ENCODE measurements at regions not wholly inside any gene's neighbourhood (a gene's known extent, or its start where the extent isn't known, plus 50 kb on each side); places are given as distances from the start of the nearest gene placed in this dataset.

DNA sequence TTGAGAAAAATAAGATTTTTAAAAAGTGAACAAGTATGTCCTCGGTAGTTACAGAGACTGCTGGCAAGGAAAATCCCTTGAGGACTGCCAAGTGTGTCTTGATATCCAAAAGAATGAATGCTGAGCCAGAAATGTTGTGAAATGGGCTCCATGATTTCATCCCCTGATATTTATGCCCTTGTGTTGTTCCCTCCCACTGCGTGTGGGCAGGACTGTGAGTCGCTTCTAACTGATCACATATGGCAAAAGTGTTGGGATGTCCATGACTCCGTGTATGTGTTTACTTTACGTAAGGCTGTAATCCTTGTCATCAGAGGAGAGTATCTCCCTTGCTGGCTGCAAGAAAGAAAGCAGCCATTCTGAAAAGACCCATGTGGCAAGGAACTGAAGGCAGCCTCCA, 285.1 kb downstream of the SS18 start:
- no peak for DNase-seq

DNA sequence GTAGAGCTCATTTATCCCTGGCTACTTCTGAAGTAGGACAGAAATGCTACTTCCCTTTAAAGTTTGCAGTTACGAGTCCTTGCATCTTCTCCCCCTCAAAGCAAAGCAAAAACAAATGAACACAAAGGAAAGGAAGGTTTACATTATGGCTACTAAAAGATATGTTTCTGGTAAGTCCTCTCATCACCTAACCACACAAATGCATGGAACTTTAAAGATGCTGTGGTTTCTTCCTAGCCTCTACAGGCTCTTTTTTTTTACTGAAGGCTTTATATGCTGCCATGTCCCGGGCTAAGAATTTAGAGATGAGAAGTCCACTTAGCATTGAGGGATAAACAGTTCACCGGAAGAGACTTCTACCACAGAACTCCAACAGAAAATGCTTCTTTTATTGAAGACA, 291.2 kb downstream of the SS18 start:
- no peak for DNase-seq

DNA sequence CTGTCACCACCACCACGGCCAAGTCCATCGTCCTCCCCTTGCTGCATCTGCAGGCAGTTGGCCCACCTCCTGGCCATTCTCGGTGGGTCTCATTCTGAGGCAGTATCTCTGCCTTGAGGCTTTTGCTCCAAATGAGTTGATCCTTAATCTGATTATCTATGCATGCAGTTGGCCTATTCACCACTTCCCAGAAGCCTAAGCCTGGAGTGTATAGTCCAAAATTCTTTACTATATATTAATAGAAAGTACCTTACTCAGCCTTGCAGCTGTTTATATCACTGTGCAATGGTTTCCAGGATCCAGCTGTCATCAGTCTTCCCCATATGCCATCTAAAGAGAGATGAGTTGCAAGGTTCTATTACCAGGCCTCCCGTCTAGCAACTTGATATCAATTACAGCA, 292.4 kb downstream of the SS18 start:
- no peak for DNase-seq

DNA sequence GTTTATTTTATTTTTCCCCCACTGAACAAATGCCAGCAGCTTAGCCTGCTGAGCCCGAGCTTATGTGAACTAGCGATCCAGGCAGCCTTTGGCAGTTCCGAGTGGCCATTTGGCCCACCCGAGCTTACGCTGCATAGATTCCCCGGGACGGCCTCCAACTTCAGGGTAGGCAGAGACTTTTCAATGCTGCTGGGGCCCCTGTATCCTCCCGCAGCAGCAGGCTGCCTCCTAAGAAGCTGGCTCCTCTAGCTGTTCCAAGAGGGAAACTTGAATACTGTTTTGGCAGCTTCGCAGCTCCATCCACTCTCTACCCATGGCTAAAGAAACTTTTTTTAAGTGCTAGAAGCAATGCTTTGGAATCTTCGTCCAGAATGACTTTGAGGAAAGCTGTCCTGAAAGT, 295.2 kb downstream of the SS18 start:
- DNase-seq, result no peak

DNA sequence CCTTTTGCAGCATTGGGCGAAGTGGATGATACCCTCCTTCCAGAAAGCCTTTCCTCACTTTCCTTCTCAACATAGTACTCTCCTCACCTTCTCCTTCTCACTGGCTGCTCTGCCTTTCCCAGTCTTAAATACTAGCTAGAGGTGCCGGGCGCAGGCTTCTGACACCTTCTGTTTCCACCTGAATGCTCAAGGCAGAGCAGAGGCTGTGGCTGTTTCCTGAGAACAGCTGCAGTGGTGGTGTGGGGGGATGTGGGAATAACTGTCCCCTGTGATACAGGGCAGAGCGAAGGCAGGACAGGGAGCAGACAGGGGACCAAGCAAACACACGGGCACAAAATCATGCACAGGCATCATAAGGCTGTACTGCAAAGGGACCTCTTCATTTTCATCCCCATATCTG, 303.1 kb downstream of the SS18 start:
- no peak for DNase-seq

DNA sequence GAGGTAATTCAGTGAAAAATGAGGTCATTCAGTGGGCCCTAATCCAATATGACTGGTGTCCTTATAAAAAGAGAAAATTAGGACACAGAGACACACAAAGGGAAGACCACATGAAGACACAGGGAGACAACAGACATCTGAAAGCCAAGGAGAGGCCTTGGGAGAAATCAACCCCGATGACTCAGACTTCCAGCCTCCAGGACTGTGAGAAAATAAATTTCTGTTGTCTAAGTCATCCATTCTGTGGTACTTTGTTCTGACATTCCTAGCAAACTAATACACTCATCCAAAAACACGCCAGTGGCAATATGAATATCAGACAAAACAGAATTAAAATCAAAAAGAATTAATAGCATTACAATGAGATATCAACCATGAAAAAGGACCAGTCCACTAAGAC, 303.7 kb downstream of the SS18 start:
- no peak for DNase-seq

DNA sequence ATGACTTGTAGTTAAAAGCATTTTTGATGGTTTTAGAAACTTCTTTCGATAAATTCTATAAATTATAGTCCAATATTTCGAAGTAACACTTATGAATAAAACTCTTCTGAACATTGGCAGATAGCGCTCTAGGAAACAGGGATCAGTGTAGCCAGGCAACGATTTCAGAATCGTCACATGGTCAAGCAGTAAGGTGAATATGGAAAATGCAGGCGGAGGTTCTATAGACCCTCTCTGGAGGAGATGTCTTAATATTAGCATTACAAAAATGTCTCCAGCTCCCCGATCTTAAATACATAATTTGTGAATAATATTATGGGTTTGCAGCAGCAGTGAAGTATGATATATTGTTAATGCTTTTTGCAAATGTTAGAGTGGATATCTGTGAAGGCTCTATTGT, 310.3 kb downstream of the SS18 start:
- DNase-seq, result no peak

DNA sequence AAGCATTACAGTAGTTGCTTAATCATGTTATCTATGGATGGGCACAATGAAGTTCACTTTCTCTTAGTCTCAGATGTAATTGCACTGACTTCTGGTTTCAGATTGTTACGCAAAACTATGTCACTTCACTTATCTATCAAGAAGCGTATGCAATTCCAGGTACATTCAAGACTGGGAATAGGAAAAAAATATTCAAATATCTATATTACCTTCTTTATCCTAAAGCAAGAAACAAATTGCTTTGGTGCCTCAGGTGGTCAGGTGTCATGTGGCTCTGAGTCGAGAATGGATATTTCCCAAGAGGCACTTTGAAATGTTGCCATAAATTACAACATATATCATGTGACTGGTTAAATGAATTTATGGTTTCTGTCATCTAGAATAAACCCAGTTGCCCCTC, 318.6 kb downstream of the SS18 start:
- DNase-seq, result no peak

DNA sequence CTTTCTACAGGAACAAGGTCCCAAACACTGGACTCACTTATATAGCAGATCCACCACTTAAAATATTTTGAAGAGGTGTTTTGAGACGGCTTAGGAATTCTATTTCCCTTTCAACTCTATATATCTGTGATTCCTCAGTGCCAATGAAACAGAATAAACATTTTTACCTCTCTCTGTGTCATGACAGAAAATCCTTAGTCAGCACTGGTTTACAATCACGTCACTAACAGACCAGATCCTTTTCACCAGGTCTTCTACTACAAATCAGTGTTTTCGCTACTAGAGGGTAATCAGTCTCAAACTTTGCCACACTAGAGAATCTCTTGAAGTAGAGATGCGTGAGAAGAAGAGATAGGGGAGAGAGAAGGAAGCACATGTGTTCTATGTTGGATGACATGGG, 325.6 kb downstream of the SS18 start:
- DNase-seq, result no peak

DNA sequence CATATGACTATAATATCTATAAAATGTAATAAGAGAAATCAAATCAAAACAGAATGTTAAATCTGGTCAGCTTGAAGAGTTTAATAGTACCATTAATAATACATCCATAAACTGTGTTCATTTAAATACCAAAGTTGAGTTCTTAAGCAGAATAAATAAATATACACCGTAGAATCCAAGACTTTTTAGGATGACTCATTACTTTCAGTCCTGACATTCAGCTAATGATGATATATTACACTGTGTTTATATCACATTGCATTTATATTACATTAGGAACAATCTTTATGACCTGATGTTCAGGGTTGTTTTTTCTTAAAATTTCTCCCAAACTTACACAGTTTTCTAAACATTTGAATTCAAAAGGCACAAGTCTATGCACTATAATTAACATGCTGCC, 331.3 kb downstream of the SS18 start:
- DNase-seq, result no peak

DNA sequence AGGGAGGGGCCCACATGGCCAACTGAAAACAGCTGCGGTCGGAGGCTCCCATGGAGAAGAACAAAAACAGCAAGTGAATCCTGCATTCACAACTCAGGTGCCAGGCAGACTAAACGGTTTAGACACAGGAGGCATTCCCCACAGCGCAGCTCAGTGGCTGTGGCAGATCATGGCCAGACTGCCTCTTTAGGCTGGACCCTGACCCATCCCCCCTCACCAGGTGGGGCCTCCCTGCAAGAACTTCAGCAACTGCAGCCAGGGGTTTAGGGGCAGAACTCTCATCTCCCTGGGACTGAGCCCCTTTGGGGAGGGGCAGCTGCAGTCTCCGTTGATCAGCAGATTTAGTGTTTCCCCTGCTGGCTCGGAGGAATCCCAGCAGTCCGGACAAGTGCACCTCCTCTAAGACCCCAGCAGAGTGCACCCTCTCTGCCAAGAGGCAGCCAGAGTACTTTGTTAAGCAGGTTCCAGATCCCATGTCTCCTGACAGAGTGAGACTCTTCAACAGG, 346.7 kb downstream of the SS18 start:
- no peak for DNase-seq

DNA sequence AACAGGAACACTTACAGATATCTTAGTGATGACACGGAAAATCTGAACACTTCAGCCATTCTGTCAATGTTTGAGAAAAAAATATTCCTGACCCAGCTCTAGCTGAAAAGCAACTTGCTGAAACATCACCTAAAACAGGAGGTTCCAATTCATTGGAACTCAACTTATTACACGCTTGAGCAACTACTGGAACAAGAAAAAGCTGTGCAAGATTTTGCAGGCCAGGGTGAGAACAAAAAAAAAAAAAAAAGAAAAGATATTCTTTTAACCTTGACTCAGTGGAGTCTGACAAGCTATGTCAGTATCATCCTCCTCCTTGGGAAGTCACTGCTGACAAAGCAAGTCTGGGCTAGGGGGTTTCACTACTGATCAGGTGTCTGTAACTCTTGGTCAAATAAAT, 351.0 kb downstream of the SS18 start:
- DNase-seq, result no peak

DNA sequence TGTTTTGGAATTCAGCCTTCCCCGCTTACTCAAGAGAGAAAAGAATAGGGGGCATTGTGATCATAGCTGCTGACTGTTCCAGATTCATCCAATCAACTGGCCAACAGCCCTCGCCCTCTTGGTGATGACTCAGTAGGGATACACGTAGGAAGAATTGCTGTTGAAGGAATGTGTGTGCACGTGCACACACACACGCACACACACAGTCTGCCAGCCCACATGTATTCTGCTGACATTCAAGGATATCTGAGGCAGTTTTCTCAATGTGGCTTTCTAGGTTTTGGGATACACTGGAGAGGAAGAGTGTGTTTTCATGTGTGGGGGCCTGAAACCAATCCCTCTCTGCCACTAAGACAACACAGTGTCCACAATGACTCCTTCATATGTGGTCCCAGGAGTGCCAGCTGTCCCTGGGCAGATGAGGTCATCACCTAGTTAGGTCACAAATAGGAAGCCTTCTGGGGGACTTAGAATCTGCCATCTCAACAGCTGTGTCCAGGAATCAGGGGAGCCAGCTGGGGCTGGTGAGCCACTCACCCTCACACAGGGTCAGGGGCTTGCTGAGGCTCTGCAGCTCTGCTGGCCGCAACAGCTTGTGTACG, 352.6 kb downstream of the SS18 start:
- DNase-seq, result no peak

DNA sequence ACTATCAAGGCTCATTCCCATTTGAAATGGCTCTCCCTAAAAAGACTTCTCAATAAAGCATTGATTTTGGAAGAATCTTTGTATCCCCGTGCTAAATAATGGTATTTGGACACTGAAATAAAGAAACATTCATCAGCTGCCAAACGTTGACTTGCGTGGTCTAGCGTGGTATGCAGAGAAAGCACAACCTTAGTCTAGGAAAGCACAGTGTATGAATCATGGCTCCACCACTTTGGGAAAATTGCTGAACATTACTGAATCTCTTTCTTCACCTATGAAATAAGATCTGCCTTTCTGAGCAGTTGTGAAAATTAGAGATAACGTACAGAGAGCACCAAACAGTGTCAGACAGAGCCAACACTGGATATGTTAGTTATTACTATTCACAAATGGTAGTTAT, 353.9 kb downstream of the SS18 start:
- DNase-seq, result no peak

DNA sequence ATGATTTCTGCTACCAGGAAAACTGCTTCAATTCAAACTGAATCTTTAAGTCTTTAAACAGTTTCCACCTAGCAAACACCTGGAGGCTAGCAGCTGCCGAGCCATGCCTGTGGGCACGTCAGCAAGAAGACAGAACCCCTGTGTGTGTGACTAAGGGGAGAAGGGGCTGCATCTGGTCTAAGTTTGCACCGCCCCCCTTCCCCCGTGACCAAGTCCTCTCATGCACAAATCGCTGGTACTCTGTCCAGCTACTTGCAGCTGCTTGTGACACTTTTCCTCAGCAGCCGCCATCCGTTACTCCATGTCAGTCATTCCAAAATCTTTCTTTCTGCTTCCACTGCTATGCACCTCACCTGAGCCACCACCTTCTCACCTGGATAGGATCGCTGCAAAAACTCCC, 355.0 kb downstream of the SS18 start:
- no peak for DNase-seq

DNA sequence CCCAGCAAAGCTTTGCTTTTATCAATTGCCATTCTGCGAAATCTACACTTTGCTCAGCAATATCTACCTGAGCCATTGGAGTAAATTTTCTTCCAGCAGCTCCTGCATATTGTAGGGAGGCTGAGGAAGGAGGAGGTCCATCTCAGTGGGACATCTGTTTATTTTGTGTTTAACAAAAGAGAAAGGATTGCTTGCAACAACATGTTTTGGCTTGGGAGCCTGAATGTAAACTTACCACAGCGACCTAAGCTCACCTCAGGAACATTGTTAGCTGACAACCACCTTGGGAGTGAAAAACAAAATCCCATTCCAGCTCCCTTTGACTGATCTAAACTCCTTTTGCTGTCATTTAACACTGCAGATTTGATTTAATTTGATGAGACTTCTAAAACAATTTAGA, 356.1 kb downstream of the SS18 start:
- no peak for DNase-seq

DNA sequence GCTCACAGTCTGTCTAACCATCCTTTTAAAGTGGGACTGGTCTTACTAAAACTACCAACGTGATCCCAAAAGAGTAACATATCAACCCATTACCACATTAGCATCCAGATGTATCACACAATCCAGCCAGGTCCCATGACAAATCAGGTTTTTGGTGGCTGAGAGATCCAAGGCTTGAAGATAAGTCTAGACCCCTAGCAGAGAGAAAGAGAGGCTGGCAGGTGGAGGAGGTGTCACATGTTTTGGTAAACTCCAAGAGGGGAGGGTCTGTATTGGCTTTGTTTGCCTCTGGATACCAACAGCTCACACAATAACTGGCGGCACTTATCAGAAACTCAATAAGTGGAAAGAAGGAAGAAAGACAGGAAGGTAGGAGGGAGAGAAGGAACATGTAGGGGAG, 357.6 kb downstream of the SS18 start:
- DNase-seq, result no peak

DNA sequence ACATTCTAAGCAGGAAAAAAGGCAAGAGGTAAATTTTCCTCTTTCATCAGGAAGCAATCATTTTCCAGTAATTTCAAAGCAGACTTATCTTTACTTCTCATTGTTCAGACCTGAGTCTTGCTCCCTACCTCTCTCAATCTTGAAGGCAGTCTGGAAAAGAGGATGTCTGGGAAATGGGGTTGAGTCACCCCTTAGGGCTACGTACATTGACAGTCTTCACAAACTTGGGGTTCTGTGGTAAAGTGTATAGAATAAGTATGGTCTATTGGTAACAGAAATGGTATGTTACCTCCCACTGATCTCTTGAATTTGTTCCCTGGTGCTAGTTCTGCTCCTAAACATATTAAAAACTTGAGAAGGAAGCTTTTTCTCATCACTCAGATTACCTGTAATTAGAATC, 361.3 kb downstream of the SS18 start:
- DNase-seq, result no peak

DNA sequence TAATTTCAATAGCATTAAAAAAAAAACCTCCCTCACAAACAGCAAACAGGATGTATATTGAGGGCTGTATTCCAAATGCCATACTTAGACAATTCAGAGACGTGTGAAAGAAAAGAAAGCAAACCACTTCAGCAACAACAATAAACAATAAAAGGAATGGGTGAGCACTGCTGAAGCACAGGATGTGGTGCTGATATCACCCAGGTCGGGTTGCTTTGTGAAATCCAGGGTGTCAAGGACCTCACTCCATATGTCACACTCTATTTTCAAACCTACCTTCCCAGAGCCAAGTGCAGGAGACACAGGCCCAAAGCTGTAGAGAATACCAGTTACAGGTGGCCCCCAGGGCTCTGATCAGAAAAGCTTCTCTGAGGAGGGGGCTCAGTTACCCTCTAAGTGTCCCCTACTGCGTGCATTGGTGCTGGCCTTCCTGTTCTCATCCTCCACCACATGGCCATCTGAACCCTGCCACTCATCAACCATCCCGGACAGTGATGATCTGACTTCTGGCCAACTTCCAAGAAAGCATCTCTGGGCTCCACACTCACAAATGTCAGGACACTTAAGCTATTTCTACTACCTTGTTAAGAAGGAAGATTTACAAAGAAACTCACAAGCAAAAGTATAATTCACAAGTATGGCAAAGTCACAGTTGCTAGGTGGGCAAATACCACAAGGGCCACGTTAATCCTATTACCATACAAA, 363.0 kb downstream of the SS18 start:
- no peak for DNase-seq

DNA sequence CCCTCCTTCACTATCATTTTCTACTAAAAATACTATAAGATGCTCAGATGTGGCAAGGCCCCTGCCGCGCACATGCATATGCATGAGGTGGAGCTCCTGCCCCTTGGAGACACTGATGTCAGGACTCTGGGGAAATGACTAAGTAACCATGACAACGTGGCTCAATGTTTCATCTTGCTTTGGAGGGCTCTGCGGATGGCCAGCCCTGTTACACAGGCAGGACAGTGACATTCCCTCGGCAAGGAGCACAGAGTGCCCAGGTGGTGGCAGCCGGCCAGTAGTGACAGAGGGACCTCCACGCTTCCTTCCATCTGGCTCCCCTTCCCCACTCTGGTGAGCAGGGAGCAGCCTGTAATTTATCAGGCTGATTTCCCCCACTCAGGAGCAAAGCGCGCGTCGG, 364.1 kb downstream of the SS18 start:
- no peak for DNase-seq

DNA sequence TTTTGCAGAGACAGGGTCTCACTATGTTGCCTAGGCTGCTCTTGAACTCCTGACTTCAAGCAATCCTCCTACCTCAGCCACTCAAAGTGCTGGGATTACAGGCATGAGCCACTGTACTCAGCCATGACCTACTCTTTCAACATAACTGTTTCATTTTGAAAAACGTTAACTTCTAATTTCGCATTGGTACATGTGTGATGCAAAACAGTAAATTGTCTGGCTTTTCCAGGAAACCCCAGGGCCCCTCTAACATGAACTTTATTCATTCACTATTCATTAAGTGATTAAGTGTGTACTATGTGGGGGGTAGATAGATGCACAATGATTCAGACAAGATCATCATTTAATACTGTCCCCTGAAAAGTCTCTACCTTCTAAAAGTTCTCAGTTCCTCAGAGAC, 364.9 kb downstream of the SS18 start:
- no peak for DNase-seq

DNA sequence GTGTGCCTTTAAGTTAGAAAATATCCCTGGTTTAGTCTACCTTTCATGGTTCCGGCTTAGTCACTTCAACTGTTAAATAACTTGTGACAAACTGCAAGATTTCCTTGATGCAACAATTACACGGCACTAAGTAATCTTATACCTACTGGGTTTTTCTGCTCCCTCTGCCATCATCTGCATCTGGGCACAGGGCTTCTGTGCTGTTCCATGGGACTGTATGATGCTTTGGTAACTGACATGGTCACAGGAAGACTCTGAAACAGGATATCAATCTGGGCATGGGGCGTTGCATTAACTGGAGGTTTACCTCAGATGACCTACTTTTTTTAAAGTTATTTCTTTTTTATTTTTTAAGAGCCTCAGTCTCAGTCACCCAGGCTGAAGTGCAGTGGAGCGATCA, 365.4 kb downstream of the SS18 start:
- DNase-seq, result no peak

DNA sequence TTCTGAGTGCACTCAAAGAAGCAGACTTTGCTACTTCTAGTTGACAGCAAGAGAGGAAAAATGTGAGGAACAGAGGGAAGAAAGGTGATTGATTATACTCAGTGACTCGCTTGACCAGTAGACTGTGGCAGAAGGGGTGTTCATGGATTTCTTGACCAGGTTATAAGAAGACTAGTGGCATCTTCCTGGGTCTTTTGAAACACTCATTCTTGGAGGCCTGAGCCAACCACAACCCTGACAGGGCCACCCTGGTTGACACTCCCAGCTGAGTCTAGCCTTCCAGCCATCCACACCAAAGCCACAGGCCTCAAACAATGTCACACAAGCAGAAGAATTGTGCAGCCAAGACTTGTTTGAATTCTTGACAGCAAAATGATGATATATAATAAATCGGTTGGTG, 366.3 kb downstream of the SS18 start:
- no peak for DNase-seq

DNA sequence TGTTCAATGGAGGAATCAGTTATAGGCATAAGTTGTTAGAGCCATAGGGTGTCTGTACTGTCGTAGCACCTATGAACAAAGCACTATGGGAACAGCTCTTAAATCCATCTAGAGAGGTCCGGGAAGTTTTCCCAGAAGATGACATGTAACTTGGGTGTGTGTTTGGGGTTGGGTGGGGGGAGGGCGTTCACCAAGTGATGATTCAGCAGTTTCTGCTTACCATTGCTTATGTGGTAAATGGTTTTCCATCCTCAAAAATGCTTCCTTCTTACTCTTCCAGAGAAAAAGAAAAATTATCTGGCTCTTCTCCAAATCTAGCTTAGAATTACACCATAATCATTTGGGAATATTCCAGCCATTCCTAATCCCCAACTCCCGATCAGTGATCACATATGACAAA, 361.1 kb upstream of the ZNF521 start:
- no peak for DNase-seq

DNA sequence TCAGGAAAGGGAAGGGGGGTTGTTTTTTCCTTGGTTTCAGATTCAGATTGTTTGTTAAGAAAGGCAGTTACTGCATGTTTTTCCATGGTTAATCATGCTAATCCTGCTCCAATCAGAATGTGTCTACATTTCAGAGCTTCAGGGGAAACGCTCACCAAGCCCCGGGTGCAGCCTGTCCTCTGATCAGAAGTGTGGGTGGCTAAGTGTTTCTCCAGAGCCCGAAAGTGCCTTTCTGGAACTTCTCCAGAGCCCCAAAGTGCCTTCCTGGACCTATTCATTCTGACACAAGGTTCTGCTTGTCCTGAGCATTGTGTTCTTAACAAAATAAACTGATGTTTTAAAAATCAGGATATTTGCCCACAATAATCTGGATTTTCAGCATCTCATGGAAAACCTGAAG, 359.0 kb upstream of the ZNF521 start:
- no peak for DNase-seq

Measured in 8988T (cell line).